CD14-positive monocyte (primary cell): ENCODE measurements at regions not wholly inside any gene's neighbourhood (a gene's known extent, or its start where the extent isn't known, plus 50 kb on each side); places are given as distances from the start of the nearest gene placed in this dataset.
"Not testable (repeated sequence)": the region's sequence is repeated elsewhere in the genome, so short reads cannot be mapped to it uniquely, and the experiment has no call there.

Experiments used
- DNase-seq, 3 donors: peaks; one replicate each; pipeline ENCODE4 v3.0.0-alpha.2; 2011 to 2022
- H2AFZ ChIP-seq: 2 replicates; pipeline ENCODE4 v1.6.0; 2012; ENCODE audit warnings: mild to moderate bottlenecking, low read depth, low read length, inconsistent platforms; ENCODE audit not compliant: insufficient read depth, poor library complexity, severe bottlenecking
- H3K27ac ChIP-seq, 2 donors: 1 replicate in 1 of 2; 2 replicates in 1 of 2; pipeline ENCODE4 v1.5.1; 2012 to 2013; ENCODE audit warnings: low read length in 2 of 2, control low read depth in 1 of 2, inconsistent platforms in 1 of 2, low read depth in 1 of 2, mild to moderate bottlenecking in 1 of 2
- H3K27me3 ChIP-seq, 2 donors: one replicate each; pipeline versions ENCODE4 v1.6.0 to v1.6.1; 2011 to 2013; ENCODE audit warnings: low read length in 2 of 2; ENCODE audit not compliant: control insufficient read depth in 2 of 2, insufficient read depth in 2 of 2
- H3K36me3 ChIP-seq, 2 donors: replicated peaks in 1 of 2; 1 replicate in 1 of 2; 2 replicates in 1 of 2; pipeline versions ENCODE4 v1.5.1 to v1.6.1; 2012 to 2013; ENCODE audit warnings: low read length in 2 of 2, control low read depth in 1 of 2, inconsistent platforms in 1 of 2, mild to moderate bottlenecking in 1 of 2; ENCODE audit not compliant: insufficient read depth in 2 of 2, control insufficient read depth in 1 of 2
- H3K4me1 ChIP-seq, 2 donors: 1 replicate in 1 of 2; 2 replicates in 1 of 2; pipeline versions ENCODE4 v1.5.1 to v1.6.1; 2012 to 2013; ENCODE audit warnings: low read length in 2 of 2, control low read depth in 1 of 2, inconsistent platforms in 1 of 2, mild to moderate bottlenecking in 1 of 2, moderate library complexity in 1 of 2; ENCODE audit not compliant: insufficient read depth in 2 of 2, control insufficient read depth in 1 of 2
- H3K4me2 ChIP-seq: replicated peaks from 2 replicates; pipeline ENCODE3; 2012; ENCODE audit warnings: low read length, moderate library complexity, mild to moderate bottlenecking; ENCODE audit not compliant: poor library complexity, severe bottlenecking; ENCODE audit errors: extremely low read depth
- H3K4me3 ChIP-seq, 3 experiments: fragments of 200-600 bp in 1 of 3; sonication (generic) in 1 of 3; replicated peaks in 1 of 3; 1 replicate in 2 of 3; 2 replicates in 1 of 3; pipeline ENCODE4 v1.5.1; 2011 to 2013; ENCODE audit warnings: low read length in 3 of 3, mild to moderate bottlenecking in 3 of 3, control low read depth in 2 of 3, low read depth in 2 of 3, inconsistent platforms in 1 of 3, moderate library complexity in 1 of 3
- H3K79me2 ChIP-seq: 2 replicates; pipeline ENCODE4 v1.6.0; 2012; ENCODE audit warnings: mild to moderate bottlenecking, control low read depth, inconsistent platforms, low read length, moderate library complexity; ENCODE audit not compliant: insufficient read depth
- H3K9ac ChIP-seq: 2 replicates; pipeline ENCODE4 v1.6.0; 2017; ENCODE audit warnings: low read length, mild to moderate bottlenecking; ENCODE audit not compliant: insufficient read depth, poor library complexity, severe bottlenecking
- H3K9me3 ChIP-seq, 2 donors: replicated peaks in 1 of 2; 1 replicate in 1 of 2; 2 replicates in 1 of 2; pipeline versions ENCODE4 v1.5.1 to v1.6.1; 2012 to 2013; ENCODE audit warnings: low read length in 2 of 2, control low read depth in 1 of 2; ENCODE audit not compliant: control insufficient read depth in 1 of 2, insufficient read depth in 1 of 2
- H4K20me1 ChIP-seq: 2 replicates; pipeline ENCODE4 v1.6.0; 2012; ENCODE audit warnings: mild to moderate bottlenecking, low read length, control low read depth, moderate library complexity; ENCODE audit not compliant: insufficient read depth
- H3K27ac Mint-ChIP-seq, 7 donors: one replicate each; pipeline ENCODE4 v1.8.0; 2020; ENCODE audit warnings: mild to moderate bottlenecking in 7 of 7, mixed read lengths in 7 of 7, moderate library complexity in 6 of 7, inconsistent platforms in 2 of 7
- H3K27me3 Mint-ChIP-seq, 3 donors: one replicate each; pipeline ENCODE4 v1.8.0; 2021 to 2022; ENCODE audit warnings: low read depth in 3 of 3, mild to moderate bottlenecking in 3 of 3, mixed read lengths in 3 of 3, moderate library complexity in 3 of 3, inconsistent platforms in 1 of 3
- H3K36me3 Mint-ChIP-seq, 2 donors: one replicate each; pipeline ENCODE4 v1.8.0; 2020; ENCODE audit warnings: mixed read lengths in 2 of 2, inconsistent platforms in 1 of 2, mild to moderate bottlenecking in 1 of 2
- H3K4me1 Mint-ChIP-seq: one replicate; pipeline ENCODE4 v1.8.0; 2020; ENCODE audit warnings: mild to moderate bottlenecking, mixed read lengths
- H3K4me3 Mint-ChIP-seq, 2 donors: one replicate each; pipeline ENCODE4 v1.8.0; 2020; ENCODE audit warnings: mild to moderate bottlenecking in 2 of 2, mixed read lengths in 2 of 2, moderate library complexity in 1 of 2
- H3K9me3 Mint-ChIP-seq, 7 donors: one replicate each; pipeline ENCODE4 v1.8.0; 2020 to 2022; ENCODE audit warnings: mixed read lengths in 7 of 7, mild to moderate bottlenecking in 6 of 7, moderate library complexity in 6 of 7, inconsistent platforms in 2 of 7
- CTCF ChIP-seq: fragments of 200-600 bp; IDR thresholded peaks from one replicate; pipeline ENCODE4 v1.8.0; 2022; ENCODE audit warnings: antibody characterized with exemption, mild to moderate bottlenecking
- WGBS: methylation state at CpG from one replicate; pipeline ENCODE4 v1.1.5; 2013; ENCODE audit warnings: missing lambda C conversion rate; ENCODE audit not compliant: insufficient coverage; 5-methylcytosine and 5-hydroxymethylcytosine counted together
- intact Hi-C, 2 donors: fragments of 100-400 bp; cut with micrococcal nuclease; formaldehyde crosslinking; loops; one replicate each; pipeline versions ENCODE4 v1.15.0 to v1.15.1; 2023

GRCh38 chr2:87217005-87217404 lies 195.4 kb upstream of the PLGLB1 start:
- H3K4me1 Mint-ChIP-seq, H3K9me3 ChIP-seq, H3K79me2 ChIP-seq, H2AFZ ChIP-seq, intact Hi-C loops, H3K4me3 ChIP-seq, H3K9ac ChIP-seq, H3K4me3 Mint-ChIP-seq, H3K4me2 ChIP-seq, H4K20me1 ChIP-seq, H3K27ac Mint-ChIP-seq, DNase-seq, H3K27ac ChIP-seq, H3K27me3 ChIP-seq, H3K9me3 Mint-ChIP-seq, H3K36me3 Mint-ChIP-seq, H3K4me1 ChIP-seq, H3K36me3 ChIP-seq, H3K27me3 Mint-ChIP-seq: not testable (repeated sequence)
- 80% methylated on average over 1 of the region's 4 CpGs for WGBS

GRCh38 chr2:87217741-87218410 lies 196.2 kb upstream of the PLGLB1 start:
- H4K20me1 ChIP-seq, H3K27me3 ChIP-seq, H3K4me3 Mint-ChIP-seq, H3K27ac Mint-ChIP-seq, H2AFZ ChIP-seq, intact Hi-C loops, H3K4me3 ChIP-seq, DNase-seq, H3K36me3 ChIP-seq, H3K9ac ChIP-seq, H3K4me2 ChIP-seq, H3K4me1 ChIP-seq, H3K27me3 Mint-ChIP-seq, H3K4me1 Mint-ChIP-seq, H3K9me3 Mint-ChIP-seq, H3K27ac ChIP-seq, H3K79me2 ChIP-seq, H3K36me3 Mint-ChIP-seq, H3K9me3 ChIP-seq: not testable (repeated sequence)
- peak; percentile 34 for TF ChIP-seq CTCF
- no CpG with 5 or more reads among the region's 21 CpGs for whole genome bisulfite sequencing

GRCh38 chr2:87220651-87221050 lies 199.0 kb upstream of the PLGLB1 start:
- DNase-seq, H3K27ac Mint-ChIP-seq: not testable (repeated sequence)

GRCh38 chr2:87222131-87222530 lies 200.5 kb upstream of the PLGLB1 start:
- H3K4me2 ChIP-seq = not testable (repeated sequence)
- WGBS = no CpG with 5 or more reads among the region's 7 CpGs

More at GRCh38 chr2:87220651-87221050, 199.0 kb upstream of the PLGLB1 start:
- intact Hi-C loops, H3K9me3 Mint-ChIP-seq, H2AFZ ChIP-seq, H3K9me3 ChIP-seq, H3K4me3 Mint-ChIP-seq, H3K4me1 ChIP-seq, H3K36me3 Mint-ChIP-seq, H4K20me1 ChIP-seq, H3K27ac ChIP-seq, H3K9ac ChIP-seq, H3K4me1 Mint-ChIP-seq, H3K79me2 ChIP-seq, H3K4me2 ChIP-seq, H3K27me3 Mint-ChIP-seq, H3K27me3 ChIP-seq, H3K4me3 ChIP-seq, H3K36me3 ChIP-seq: not testable (repeated sequence)
- WGBS = no CpG with 5 or more reads among the region's 9 CpGs

More at GRCh38 chr2:87222131-87222530, 200.5 kb upstream of the PLGLB1 start:
- DNase-seq, H3K4me1 Mint-ChIP-seq, H3K4me1 ChIP-seq, intact Hi-C loops, H3K27me3 Mint-ChIP-seq, H3K9me3 Mint-ChIP-seq, H3K4me3 Mint-ChIP-seq, H2AFZ ChIP-seq, H3K9ac ChIP-seq, H3K79me2 ChIP-seq, H3K9me3 ChIP-seq, H3K4me3 ChIP-seq, H3K36me3 ChIP-seq, H3K36me3 Mint-ChIP-seq, H3K27ac Mint-ChIP-seq, H3K27ac ChIP-seq, H3K27me3 ChIP-seq, H4K20me1 ChIP-seq: not testable (repeated sequence)
